ENCODE measurements at regions not wholly inside any gene's neighbourhood (a gene's known extent, or its start where the extent isn't known, plus 50 kb on each side); places are given as distances from the start of the nearest gene placed in this dataset.
"Not testable (repeated sequence)": the region's sequence is repeated elsewhere in the genome, so short reads cannot be mapped to it uniquely, and the experiment has no call there.

DNA sequence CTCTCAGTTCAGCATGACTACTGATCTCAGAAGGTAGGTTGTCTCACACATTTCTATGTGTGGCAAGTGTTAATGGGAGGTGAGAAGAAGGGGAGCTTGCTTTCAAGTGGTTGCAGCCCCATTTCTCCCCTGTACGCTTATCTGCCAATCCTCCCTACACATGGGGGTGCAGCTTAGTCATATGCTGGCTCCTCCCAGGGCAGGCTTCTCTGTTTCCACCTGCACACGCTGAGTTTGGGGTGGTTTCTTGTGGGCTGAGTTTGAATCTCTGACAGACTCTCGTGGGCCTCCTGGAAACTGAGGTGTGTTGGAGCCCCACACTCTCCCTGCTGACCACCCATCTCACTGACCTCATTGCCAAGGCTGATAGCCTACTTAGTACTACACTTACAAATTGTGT, 435.8 kb upstream of the MTPN start:
- no peak for DNase-seq (ENCODE audit: low spot score)

GRCh38 chr7:136405931-136406777, 429.0 kb upstream of the MTPN start:
- peak; percentile 68 for DNase-seq (ENCODE audit: low spot score)

DNA sequence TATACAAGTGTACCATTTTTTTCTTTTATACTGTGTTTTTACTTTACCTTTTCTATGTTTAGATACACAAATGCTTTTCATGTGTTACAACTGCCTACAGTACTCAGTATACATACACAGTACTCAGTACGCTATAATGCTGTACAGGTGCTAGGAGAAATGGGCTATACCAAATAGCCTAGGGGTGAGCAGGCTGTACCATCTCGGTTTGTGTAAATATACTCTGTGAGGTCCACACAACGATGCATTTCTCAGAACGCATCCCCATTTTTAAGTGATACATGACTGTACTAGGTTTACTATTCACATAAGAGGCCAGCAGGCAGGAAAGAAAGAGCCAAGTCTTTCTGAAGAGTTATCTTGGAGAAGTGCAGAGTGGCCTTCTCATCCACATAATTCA, 426.4 kb upstream of the MTPN start:
- DNase-seq (ENCODE audit: low spot score), result no peak

- DNase-seq (ENCODE audit: low spot score), result no peak
These were observed 423.7 kb upstream of the MTPN start for GRCh38 chr7:136400877-136401276.

- DNase-seq (ENCODE audit: low spot score), result peak; percentile 17
These were observed 422.2 kb upstream of the MTPN start for GRCh38 chr7:136399385-136399784.

GRCh38 chr7:136392856-136393255, 415.7 kb upstream of the MTPN start:
- no peak for DNase-seq (ENCODE audit: low spot score)

DNA sequence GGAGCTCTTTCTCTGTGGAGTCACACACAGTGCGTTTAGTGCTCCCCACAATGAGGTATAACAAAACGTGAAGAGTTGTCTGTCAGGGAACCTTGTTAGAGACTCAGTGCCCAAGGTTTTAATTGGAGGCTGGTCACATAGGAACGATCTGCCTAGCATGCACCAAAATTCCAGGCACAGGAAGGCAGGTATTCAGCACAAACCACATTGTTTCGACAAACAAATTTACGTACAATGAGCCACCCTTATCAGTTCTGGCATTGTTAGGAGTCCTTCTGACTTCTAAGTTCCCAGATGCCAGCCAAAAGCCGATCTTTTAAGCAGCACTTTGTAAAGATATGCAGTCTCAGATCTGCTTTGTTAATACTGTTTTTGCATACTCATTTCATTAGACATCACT, 414.2 kb upstream of the MTPN start:
- DNase-seq (ENCODE audit: low spot score), result no peak

DNA sequence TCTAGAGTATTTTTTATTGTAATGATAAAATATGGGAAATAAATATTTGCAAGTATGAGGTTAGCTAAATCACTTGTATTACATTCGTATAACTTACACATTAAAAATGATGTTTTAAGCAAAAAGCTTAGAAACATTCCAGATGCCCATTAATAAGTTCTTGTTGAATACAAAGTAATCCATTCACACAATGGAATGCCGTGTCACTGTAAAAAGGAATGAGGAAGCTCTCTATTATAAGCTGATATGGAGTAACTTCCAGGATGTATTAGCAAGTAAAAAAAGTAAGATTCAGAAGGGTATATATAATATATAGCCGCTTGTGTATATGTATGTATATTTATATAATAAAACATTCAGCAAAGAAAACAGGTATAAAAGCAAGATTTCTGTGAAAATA, 412.8 kb upstream of the MTPN start:
- DNase-seq (ENCODE audit: low spot score), result no peak

DNA sequence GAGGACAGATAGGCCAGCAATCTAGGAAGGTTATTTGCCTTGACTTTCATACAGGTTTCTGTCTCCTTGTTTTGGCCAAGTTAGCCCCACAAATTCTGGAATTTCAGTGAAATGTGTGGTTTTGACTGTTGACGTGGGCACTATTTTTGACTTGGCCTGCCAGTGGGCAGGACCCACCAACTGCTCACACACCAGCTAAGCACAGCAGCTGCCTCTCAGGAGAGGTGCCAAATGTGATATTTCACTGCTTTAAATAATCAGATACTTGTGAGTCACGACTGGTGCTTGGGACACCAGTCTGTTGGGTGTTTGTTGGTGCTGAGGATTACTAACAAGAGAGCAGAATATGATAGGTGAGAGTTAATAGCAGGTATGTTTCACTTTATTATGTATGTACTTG, 409.7 kb upstream of the MTPN start:
- no peak for DNase-seq (ENCODE audit: low spot score)

GRCh38 chr7:136371409-136371808, 394.2 kb upstream of the MTPN start:
- not testable (repeated sequence) for DNase-seq (ENCODE audit: low spot score)

GRCh38 chr7:136370137-136370536, 393.0 kb upstream of the MTPN start:
- DNase-seq (ENCODE audit: low spot score), result no peak

- DNase-seq (ENCODE audit: low spot score), result no peak
These were observed 392.1 kb upstream of the MTPN start for GRCh38 chr7:136369225-136369624.

DNA sequence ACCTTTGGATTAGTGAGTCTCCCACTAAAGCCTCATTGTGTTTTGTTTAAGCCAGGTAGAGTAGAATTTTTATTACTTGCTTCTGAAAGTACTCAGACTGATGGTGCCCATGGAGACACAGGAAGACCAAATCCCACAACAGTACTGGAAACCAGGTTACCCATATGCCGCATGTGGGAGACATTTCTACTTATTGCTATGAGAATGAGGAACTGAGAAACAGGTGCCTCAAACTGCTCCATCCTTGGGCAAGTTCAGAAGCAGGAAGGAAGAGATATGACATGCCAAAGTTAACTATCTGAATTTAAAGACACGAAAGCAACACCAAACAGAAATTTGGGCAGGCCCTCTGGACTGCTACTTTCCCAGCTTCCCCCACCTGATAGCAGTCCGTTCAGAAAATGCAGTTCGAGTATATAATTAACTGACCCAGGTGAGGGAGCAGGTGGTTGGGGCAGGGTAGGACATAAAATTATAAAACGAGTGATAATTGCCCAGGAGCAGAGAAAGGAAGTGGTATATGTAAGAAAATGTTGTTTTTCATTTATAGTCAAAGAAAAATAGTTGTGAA, 382.3 kb upstream of the MTPN start:
- DNase-seq (ENCODE audit: low spot score), result no peak

DNA sequence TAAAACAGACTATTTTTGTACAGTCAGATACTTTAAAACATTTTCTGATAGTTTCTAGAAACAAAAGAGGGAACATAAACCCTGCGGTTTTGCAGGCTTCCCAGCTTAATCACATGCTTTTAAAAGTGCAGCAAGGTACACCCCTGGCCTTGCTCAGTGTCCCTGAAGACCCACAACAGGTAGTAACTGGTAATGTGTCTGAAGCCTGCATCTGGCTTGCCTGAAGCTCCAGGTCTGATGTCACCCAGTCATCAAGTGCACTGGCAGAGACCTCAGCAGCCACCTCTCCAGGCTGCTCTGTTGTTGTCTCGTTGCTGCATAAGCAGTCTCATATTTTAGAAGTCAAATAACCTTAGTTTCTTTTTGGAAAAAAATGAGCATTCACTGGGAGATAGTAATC, 376.1 kb upstream of the MTPN start:
- DNase-seq (ENCODE audit: low spot score), result no peak

DNA sequence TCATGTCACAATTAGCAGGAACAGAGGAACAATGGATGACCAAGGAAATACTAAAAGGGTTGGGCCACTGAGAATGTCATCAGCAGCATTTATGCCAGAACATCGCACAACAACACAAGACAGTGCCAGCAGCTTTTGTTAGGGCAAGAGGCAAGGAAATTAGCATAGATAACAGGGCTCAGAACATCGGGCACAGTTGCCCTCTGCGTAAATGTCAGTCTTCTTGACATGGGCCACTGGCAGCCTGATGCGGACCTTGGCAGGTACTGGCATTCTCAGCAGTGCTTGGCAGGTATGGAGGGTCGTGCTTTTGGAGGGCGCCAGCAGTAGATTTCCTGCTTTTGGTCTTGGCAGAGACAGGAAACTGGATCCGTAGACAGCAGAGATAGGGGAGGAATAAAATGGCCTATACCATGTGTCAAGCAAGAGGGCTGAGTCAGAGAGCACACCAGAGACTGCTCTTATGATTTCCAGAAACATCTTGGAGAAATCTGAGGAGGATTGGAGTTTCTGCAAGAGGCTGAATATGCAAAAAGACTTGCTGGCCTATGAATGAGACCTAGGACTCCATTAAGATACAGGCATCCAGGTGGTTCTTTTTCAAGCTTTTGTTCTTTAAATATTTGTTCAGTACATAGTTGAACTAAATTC, 371.5 kb upstream of the MTPN start:
- no peak for DNase-seq (ENCODE audit: low spot score)

GRCh38 chr7:136348142-136348541, 371.0 kb upstream of the MTPN start:
- DNase-seq (ENCODE audit: low spot score), result no peak

DNA sequence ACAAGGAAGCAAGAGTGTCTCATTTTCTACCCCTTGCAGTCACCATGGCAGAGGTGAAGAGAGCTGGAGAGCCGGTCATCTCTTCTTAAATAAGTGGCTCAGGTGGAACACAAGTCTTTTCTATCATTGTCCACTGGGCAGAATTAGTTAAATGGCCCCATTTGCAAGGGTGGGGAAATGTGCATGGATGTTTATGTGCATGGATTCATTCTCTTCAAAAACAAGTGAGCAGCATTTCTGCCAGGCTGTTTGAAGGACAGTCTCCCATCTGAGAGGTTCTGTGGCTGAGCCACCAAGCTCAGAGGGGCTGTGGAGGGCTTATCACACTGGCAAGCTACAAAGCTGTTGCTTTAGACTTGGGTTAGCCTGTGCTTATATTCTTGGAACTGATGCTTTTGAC, 370.3 kb upstream of the MTPN start:
- DNase-seq (ENCODE audit: low spot score), result no peak

GRCh38 chr7:136342251-136342650, 365.1 kb upstream of the MTPN start:
- no peak for DNase-seq (ENCODE audit: low spot score)

DNA sequence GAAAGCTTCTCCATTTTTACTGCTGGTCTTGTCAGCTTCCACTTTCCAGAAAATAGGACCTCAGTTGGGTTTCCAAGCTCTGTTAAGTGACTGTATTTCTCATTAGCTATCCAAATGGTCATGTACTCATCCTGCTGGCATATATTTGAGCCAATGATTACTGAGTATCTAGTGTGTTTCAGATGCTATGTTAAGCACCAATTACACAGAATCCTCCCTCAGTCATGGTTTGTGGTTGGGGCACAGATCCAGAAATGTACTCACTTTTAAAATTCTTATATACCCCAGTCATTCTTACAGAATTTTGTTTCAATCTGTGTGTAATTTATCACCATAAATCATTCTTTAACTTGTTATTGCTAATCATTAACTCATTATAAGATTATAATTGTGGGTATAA, 362.3 kb upstream of the MTPN start:
- no peak for DNase-seq (ENCODE audit: low spot score)

- DNase-seq (ENCODE audit: low spot score), result no peak
These were observed 359.8 kb upstream of the MTPN start for GRCh38 chr7:136336932-136337331.

DNA sequence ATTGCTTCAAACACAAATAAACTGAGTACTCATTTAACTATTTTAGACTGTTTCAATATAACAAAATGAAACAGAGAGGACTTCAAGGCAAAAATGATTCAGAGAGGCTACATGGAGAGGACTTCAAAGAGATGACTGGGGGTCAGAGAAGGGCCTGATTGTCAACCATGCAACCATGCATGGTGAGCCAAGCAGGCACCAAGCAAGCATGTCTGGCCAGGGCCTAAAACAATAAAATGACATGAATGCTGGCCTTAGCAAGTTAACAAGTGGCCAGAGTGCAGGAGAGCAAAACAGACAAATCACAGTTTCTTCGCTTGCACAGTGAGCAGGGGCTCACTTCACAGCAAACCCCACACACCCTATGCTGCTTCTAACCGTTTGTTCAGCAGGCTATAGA, 356.5 kb upstream of the MTPN start:
- DNase-seq (ENCODE audit: low spot score), result no peak

DNA sequence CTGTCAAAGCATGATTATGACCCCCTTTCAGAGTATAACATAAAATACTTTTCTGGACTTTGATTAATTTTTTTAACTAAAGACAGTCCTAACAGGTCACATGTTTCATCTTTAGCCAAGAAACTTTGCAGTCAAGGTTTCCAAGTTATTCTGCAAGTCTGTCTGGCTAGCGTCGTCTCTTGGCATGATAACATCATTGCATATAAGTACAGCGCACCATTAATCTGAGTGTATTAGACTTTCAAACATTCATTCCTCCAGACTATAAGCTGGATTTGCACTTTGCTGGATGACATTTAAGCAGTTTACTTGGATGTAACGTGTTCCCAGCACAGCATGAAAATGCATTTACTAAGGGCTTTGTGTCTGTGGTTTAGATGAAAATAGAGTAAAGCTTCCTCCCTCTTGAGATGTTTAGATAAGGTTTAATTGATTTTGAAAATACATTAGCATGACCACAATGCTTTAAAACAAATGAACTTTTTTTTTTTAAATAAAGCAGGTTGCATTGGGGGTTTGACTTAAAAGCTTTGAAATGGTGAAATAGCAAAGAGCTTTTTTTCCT, 349.0 kb upstream of the MTPN start:
- no peak for DNase-seq (ENCODE audit: low spot score)

DNA sequence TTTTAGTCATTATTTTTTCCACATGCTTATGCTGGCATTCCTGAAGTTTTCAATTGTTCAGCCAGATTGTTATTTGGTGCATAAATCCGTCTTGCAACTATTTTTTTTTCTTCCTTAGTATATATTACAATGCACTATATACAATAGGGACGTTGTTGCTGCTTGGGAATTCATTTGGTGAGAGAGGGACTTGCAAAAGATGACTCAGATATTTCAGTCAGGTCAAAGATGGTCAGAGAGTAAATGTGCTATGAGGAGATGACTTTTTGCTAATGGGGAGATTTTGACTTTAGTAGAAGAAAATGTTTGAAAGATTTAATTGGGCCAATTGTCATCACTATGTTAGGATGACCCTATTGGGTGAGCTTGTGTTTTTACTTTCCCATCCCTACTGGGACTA, 348.4 kb upstream of the MTPN start:
- no peak for DNase-seq (ENCODE audit: low spot score)
